GM21619 (cell line): ENCODE measurements at regions not wholly inside any gene's neighbourhood (a gene's known extent, or its start where the extent isn't known, plus 50 kb on each side); places are given as distances from the start of the nearest gene placed in this dataset.
"Not testable (repeated sequence)": the region's sequence is repeated elsewhere in the genome, so short reads cannot be mapped to it uniquely, and the experiment has no call there.

Source experiments
- ATAC-seq: cut with Tn5 transposase; IDR thresholded peaks from one replicate; pipeline ENCODE4 v1.9.1; 2021; ENCODE audit not compliant: unreplicated experiment

DNA sequence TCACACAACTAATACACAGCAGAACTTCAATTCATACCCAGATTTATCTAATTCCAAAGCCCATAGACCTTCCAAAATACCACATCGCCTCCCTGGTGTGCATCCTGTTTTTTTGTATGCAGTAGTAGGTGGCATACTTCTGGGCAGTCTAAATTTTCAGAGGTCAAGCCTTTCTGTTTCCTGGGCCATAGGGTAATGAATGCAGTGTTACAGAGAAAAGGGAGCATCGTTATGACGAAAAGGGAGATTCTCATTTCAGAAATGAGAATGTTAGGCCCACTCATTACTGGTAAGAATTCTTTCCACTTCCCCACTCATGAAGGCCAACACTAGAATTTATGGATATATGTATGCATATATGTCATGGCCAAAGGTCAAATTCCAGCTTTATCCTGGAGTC, 267.8 kb upstream of the ASIC2 start:
- no peak for ATAC-seq

DNA sequence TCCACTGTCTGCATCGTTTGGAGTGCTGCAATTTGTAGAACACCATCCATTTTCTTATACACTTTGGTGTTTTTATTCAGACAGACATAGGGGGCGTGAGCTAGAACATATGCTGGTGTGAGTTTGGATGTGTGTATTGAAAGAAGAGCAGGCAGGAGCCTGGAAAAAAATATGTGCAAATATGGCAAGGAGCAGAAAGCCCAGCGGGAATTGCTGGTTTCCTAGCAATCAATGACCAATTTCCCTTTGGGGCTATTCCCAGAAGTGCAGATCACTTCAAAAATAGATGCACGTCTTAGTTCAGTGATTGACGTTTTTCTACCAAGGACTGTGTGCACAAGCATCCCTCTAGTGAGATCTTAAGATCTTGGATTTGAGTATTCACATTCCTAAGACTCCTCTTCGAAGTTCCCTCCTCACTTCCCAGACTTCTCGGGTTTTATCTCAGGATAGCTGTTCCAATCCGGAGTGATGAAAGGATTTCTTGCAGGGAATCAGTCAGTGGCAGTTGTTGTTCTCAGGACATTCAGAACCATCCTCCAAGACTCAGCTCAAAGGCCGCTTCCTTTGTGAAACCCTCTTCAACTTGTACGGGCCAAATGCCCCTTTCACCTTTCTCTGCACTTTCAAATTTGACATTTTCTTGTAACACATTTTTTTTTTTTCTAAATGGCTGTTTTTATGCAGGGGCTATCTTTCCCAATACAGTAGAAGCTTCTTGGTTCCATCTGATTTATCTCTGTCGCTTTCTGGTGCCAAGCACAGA, 268.7 kb upstream of the ASIC2 start:
- ATAC-seq = no peak

GRCh38 chr17:33562792-33563191, 269.7 kb upstream of the ASIC2 start:
- no peak for ATAC-seq

DNA sequence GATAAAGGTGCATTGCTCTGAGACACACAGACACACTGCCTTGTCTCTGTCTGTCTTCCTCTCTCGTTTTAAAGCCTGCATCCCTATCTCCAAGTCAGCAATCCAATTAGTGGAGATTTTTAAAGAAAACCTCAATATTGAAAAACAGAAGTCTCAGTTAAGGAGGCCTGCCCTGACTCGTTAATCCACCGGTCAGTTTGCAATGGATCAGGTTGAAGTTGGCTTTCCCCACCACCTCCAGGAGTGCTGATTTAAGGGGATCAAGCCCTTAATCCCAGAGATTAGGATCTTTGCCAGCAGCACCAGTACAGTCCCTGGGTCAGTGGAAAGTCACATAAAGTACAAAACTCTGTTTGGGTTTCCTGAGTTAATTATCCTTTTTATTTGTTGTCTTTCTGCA, 271.1 kb upstream of the ASIC2 start:
- ATAC-seq = no peak

DNA sequence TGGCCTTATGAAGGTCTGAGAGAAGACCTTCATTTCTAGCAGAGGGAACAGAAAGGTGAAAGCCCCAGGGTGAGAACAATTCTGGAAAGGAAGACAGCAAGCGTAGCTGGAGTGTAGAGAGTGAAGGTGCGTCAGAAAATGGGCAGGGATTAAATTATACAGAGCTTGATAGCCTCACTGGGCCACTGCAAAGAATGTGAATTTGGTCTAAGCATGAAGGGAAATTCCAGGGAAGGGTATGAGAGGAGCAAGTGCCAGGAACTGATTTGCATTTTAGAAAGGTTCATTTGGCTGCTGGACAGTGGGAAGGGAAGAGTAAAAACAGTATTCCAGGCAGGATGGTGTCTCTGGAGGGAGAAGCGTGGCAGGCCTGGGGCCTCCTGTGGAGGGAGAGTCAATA, 274.1 kb upstream of the ASIC2 start:
- no peak for ATAC-seq

GRCh38 chr17:33572615-33573014, 279.5 kb upstream of the ASIC2 start:
- ATAC-seq = no peak

- ATAC-seq = no peak
These were observed 281.9 kb upstream of the ASIC2 start for GRCh38 chr17:33574942-33575445.

DNA sequence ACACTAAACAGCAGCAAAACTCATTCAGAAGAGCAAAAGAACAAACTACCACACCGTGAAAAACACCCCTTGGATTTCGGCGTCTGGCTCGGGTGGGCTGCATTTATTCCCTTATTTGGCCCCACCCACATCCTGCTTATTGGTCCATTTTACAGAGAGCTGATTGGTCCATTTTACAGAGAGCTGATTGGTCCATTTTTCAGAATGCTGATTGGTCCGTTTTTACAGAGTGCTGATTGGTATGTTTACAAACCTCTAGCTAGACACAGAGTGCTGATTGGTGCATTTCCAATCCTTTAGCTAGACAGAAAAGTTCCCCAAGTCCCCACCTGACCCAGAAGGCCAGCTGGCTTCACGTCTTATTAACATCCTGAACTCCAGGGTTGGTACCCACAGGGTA, 286.6 kb upstream of the ASIC2 start:
- not testable (repeated sequence) for ATAC-seq

- ATAC-seq = no peak
These were observed 287.1 kb upstream of the ASIC2 start for GRCh38 chr17:33580215-33580614.

GRCh38 chr17:33582661-33583060, 289.6 kb upstream of the ASIC2 start:
- ATAC-seq = no peak

DNA sequence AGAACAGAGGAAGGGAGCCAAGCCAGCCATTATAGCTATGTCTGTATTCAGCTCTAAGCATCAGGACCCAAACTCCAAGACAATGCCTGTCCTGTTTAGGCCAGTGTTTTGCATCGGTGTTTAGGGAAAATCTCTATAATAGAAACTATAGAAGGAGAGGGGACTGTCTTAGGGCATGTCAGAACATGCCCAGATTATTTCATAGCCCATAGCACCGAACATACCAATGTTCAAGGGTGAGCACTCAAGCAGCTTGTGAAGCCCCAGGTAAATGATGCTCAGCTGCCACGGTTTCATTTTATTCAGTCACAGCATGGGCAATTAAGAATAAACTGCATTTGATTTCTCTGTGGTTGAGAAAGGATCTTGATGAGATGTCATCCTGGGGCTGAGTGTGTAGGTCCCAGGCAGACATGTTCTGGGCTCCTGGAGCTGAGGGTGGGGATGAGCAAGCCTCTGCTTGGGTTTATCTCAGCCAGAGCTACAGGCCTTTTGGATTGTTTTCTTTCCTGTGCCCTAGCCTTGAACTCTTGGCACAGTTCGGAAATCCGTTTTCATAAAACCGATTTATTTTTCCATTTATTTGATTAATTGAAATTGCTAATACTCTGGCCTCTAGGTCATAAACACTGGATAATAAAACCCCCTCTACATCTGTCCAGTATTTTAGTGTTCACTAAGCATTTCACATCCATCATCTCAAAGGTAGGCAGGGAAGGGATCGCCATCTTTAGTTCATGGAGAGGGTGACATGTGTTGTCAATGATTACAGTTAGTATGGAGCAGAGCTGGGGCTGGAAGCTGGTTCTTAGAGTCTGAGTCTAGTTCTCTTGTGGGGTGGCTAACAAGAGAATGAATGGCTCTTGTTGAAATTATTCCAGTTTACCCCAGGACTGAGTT, 290.7 kb upstream of the ASIC2 start:
- no peak for ATAC-seq

GRCh38 chr17:33593991-33594390, 300.9 kb upstream of the ASIC2 start:
- no peak for ATAC-seq

DNA sequence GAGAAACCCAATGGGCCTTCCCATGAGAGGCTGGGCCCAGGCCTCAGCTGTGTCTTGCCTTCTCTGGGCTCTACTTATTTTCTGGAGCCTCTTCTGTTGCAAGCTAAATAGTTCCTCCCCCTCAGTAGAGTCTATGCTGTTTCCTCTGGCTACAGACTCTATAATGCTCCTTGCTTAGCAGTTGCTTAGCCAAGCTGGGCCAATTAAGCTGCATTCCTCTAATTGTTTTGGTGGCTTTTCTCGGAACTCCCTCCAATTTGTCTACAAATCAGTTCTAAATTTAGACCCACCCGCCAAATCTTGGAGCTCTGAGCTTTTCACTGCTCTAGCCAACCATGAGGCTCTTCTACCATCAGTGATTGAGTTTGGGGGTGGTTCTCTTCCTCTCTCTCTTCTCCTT, 302.7 kb upstream of the ASIC2 start:
- no peak for ATAC-seq

DNA sequence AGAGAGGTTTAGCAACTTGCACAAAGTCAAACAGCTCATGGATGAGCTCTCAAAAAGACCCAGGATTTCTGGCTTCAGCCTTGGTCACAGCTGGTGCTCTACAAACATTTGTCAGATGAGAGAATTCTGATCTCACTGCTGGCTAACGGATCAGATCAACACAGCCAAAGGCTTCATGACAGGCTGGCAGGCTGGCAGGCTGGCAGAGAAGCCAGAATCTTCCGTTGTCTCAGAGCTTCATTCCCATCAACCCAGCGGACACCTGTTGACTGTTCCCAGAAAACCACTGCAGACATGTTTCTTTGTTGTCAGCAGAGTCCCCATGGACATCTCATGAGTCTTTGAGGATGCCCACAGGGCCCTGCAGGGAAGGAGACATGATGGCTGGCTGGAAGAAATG, 303.8 kb upstream of the ASIC2 start:
- ATAC-seq = no peak

DNA sequence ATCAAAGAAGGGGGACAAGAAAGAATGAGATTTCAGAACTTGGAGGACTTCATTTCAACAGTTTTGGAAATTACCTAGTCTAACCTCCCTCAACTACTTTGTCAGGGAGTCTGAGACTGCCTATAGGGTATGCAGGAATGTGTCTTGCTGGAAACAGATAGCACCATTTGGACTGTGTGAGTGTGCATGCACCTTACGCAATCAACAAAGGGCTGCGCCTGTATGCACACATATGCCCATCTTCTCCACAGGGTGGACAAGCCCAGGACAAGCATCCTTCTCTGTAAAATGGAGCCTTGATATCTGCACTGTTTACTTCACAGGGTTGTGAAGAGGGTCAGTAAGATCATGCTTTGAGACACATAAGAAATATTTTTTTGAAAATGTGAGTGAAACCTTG, 305.7 kb upstream of the ASIC2 start:
- no peak for ATAC-seq

GRCh38 chr17:33602981-33603380, 309.9 kb upstream of the ASIC2 start:
- no peak for ATAC-seq

- no peak for ATAC-seq
These were observed 310.7 kb upstream of the ASIC2 start for GRCh38 chr17:33603789-33604188.

GRCh38 chr17:33611532-33611931, 318.4 kb upstream of the ASIC2 start:
- ATAC-seq = no peak

- ATAC-seq = no peak
These were observed 322.8 kb upstream of the ASIC2 start for GRCh38 chr17:33615861-33616260.

GRCh38 chr17:33623841-33624240, 330.7 kb upstream of the ASIC2 start:
- ATAC-seq = no peak

GRCh38 chr17:33628500-33629346, 335.6 kb upstream of the ASIC2 start:
- ATAC-seq = no peak
